Astrocyte of the spinal cord (primary cell): ENCODE measurements at regions not wholly inside any gene's neighbourhood (a gene's known extent, or its start where the extent isn't known, plus 50 kb on each side); places are given as distances from the start of the nearest gene placed in this dataset.

Source experiments
- DNase-seq: peaks from one replicate; pipeline ENCODE4 v3.0.0; 2011; ENCODE audit warnings: low read depth, low spot score
- H3K4me3 ChIP-seq: 2 replicates; pipeline ENCODE4 v1.5.1; 2011; ENCODE audit warnings: low read depth, mild to moderate bottlenecking, low read length, moderate library complexity
- in situ Hi-C: cut with HindIII; loops from 2 replicates; pipeline ENCODE4 v1.10.0; 2017; ENCODE audit warnings: low sequenced_read_pairs
- TF ChIP-seq, protein P1 (sequence below): IDR thresholded peaks from 2 replicates; pipeline ENCODE4 v1.5.1; 2012; ENCODE audit warnings: low read depth, mild to moderate bottlenecking, low read length, inconsistent platforms

DNA sequence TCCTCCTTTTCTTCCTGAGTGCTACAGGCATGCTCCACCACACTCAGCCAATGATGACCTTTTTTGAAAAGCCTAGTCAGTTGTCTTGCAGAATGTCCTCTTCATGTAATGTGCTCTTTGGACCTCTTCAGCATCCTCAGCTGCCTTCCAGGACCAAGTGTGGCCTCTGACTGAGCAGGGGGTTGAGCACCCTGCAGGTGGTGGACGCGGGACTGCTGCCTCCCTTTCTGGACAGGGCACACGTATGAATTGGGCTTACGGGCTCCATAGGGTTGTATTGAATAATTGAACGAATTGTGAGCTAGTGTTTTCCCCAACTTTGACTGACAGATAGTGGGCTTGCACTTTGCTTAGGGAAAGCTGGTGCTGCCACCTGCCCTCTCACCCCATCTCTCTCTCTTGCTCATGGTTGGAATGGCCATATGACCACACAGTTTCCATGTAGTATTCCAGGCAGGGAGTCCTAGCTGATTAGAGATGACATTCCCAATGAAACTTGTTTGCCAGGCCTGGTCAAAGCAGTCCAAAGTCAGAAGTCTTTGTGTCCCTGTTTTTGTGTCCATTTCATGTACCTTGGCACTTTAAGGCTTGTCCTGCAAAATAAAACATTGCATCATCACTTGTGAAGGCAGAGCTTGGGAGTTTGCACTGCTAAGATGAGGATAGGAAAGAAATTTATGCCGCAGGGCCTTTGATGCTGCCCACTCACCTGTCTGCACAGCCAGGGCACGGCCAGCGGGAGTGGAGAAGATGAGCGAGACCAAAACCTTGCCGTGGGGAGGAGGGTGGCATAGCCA is 76.3 kb upstream of the NPAS1 start:
- TF ChIP-seq, protein P1, sequence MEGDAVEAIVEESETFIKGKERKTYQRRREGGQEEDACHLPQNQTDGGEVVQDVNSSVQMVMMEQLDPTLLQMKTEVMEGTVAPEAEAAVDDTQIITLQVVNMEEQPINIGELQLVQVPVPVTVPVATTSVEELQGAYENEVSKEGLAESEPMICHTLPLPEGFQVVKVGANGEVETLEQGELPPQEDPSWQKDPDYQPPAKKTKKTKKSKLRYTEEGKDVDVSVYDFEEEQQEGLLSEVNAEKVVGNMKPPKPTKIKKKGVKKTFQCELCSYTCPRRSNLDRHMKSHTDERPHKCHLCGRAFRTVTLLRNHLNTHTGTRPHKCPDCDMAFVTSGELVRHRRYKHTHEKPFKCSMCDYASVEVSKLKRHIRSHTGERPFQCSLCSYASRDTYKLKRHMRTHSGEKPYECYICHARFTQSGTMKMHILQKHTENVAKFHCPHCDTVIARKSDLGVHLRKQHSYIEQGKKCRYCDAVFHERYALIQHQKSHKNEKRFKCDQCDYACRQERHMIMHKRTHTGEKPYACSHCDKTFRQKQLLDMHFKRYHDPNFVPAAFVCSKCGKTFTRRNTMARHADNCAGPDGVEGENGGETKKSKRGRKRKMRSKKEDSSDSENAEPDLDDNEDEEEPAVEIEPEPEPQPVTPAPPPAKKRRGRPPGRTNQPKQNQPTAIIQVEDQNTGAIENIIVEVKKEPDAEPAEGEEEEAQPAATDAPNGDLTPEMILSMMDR, result no peak
- H3K4me3 ChIP-seq, result no peak overlapping the region
- no peak for DNase-seq
- in situ Hi-C loops, result no loop called here

DNA sequence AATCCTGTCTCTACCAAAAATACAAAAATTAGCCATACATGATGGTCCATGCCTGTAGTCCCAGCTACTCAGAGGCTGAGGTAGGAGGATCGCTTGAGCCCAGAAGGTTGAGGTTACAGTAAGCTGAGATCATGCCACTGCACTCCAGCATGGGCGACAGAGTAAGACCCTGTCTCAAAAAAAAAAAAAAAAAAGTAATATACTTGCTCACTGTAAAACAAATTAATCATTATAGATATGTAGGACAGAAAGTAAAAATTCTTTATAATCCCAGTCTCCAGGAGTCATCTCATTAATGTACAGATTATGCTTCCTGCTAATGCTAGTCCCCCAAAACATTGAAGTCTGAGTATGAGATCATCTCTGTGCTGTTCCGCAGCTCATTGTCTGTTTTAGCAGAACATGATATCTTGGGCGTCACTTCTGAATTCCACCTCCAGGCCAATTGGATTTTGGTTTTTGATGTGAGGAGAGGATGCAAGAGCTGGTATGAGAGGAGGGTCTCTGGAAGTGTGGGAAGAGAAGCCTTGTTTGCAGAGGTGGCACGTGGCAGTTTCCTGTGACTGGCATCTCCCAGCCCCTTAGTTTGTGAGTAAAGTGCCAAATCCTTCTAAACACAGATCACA is 75.4 kb upstream of the NPAS1 start:
- DNase-seq, result no peak
- TF ChIP-seq, protein P1, result no peak
- H3K4me3 ChIP-seq, result no peak overlapping the region
- in situ Hi-C loops, result no loop called here

DNA sequence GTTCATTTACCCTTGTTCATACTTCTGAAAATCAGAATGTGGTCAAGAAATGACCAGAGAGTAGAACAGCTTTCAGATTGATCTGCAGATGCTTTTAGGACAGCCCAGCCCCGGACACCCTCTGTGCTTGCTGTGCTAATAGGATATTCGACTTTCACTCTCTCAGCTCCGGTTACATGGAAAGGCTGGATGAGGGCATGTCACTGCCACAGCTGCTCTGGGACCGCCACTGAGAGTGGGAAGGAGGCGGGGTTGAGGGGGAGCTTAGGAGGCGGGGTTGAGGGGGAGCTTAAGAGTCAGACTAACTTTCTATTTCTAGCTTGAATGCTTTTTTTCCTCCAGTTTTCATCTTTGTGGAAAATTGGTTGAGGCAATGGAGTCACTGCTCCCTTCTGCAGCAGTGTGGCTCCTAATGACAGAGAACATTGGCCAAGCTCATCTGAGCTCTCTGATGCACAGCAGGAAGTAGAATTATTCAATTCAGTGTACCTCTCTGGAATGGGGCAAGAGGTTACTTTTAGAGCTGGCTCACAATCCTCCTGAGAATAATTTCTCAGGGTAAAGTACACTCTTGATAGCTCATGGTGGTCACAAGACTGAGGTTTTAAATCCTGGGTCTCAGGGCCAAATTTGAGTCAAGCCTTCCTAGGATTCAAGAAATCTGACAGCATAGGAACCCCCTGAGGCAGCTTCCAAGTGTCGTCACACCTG is 74.6 kb upstream of the NPAS1 start:
- in situ Hi-C loops, result no loop called here
- H3K4me3 ChIP-seq, result no peak overlapping the region
- TF ChIP-seq, protein P1, result no peak
- peak; percentile 79 for DNase-seq

DNA sequence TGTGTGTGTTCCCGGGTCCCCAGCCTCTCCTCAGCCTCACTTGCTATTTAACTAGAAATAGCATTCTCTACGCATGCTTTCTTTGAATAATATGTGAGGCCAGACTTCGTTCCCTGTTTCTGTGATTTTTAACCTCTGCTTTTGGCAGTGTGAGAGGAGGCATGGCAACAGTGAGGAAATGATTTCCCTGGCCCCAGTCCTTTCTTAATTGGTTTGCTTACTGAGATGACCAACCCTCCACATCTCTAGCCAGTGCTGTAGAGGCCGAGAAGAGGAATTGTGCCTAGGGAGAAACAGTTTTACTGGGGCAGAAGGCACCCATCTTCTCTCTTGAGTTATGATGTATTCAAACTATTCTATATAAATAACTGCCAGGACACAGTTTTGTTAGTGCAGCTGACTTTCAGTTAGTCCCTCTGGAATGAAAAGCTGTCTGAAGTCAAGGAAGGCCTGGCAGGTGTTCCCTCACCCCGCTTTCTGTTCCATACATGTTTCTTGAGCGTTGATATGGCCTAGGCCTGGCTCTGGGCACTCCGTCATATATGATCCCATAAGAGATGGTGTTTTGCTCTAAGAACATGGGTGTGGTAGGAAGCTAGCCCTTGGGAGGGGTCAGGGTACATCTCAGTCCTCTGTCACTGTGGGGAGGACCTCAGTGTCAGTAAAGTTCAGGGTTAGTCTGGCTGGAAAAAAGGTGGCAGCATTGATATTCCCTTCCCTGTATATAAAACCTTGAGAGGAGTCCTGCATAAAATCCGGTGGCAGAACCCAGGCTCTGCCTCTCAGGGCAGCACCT is 73.7 kb upstream of the NPAS1 start:
- TF ChIP-seq, protein P1, result no peak
- no peak for DNase-seq
- in situ Hi-C loops, result no loop called here
- no peak overlapping the region for H3K4me3 ChIP-seq

DNA sequence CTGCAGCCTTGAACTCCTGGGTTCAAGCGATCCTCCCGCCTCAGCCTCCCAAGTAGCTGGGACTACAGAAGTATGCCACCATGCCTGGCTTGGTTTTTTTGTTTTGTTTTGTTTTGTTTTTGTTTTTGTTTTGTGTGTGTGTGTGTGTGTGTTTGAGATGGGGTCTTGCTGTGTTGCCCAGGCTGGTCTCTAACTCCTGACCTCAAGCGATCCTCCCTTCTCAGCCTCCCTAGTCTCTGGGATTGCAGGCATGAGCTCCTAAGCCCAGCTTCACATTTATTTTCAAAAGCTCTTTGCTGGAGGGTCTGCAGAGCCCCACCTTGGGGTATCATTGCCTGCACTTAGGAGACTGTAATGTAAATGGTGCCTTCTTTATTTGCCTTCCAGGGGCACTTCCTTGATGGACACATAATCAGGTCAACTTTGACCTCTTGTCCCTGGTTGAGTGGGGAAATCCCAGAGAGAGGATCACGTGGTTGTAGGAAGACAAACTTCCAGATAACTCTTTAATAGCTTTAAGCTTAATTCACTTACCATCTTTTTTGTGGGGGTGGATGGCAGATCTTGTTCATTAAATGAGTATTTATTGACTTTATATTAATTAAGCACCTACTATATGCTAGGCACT is 72.9 kb upstream of the NPAS1 start:
- no peak for DNase-seq
- TF ChIP-seq, protein P1, result no peak
- in situ Hi-C loops, result no loop called here
- H3K4me3 ChIP-seq, result no peak overlapping the region

- DNase-seq, result no peak
- TF ChIP-seq, protein P1, result no peak
- no peak overlapping the region for H3K4me3 ChIP-seq
- in situ Hi-C loops, result no loop called here
Measured at GRCh38 chr19:46947866-46948265, 71.8 kb upstream of the NPAS1 start.
